HG03097 (cell line): ENCODE measurements at regions not wholly inside any gene's neighbourhood (a gene's known extent, or its start where the extent isn't known, plus 50 kb on each side); places are given as distances from the start of the nearest gene placed in this dataset.
A peak's percentile ranks its signal among the peaks of the same experiment; 100 is the strongest.

Experiments used
- ATAC-seq: cut with Tn5 transposase; IDR thresholded peaks from one replicate; pipeline ENCODE4 v1.9.1; 2021; ENCODE audit not compliant: unreplicated experiment, low FRiP score

DNA sequence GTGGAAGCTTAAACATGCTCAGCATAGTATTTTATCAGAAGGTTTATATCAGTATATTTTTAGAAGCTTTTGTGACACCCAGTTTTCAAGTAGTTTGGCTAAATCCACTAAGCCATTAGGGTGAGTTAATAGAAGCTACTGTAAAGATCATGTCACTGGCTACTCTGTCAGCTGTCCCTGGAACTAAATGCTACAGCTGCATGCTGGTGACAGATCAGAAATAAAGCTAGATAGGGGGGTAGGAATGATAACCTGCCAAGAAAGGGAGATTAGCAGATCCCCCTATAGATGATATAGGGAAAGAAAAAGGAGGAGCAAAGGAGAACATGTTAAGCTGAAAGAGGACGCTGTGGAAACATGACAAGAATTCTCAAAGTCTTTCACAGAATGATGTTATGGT, 363.2 kb downstream of the QKI start:
- no peak for ATAC-seq

GRCh38 chr6:163776906-163777686, 362.6 kb downstream of the QKI start:
- ATAC-seq, result no peak

GRCh38 chr6:163776196-163776905, 361.8 kb downstream of the QKI start:
- no peak for ATAC-seq

GRCh38 chr6:163775313-163775712, 360.8 kb downstream of the QKI start:
- no peak for ATAC-seq

DNA sequence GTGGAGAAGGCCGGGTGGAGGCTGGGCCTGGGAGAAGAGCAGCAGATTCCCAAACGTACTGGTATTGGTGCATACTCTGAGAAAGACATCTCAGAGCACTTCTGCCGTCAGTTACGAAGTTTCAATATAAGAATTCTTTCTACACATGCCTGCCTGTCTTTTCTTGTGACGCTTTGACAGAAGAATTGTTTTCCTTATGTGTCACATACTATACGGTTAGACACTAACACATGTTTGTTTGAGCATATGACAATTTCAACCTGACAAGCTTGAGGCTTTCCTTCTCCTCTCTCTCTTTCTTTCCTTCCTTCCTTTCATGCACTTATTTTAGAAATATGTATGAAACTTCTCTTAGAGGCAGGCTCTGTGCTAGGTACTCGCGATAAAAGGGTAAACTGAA, 360.0 kb downstream of the QKI start:
- ATAC-seq, result no peak

DNA sequence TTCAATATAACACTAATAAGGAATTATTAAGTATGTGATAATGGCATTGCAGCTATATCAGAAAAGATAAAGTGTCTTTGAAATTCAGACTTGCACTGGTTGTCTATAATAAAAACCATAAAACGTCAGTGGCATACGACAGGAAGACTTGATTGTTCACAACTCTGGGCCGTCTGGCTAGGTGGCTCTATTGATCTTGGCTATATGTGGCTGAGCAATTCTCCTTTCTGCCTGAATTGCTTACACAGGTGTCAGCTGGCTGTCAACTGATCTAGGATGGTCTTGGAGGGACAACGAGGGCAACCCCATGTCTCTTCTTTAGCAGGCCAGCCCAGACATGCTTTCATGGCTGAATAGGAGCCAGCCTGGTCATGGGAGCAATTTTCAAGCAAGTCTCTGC, 359.1 kb downstream of the QKI start:
- no peak for ATAC-seq

- ATAC-seq, result no peak
Measured at GRCh38 chr6:163772701-163773100, 358.2 kb downstream of the QKI start.

GRCh38 chr6:163771180-163771579, 356.7 kb downstream of the QKI start:
- no peak for ATAC-seq

- no peak for ATAC-seq
Measured at GRCh38 chr6:163768905-163769304, 354.4 kb downstream of the QKI start.

- no peak for ATAC-seq
Measured at GRCh38 chr6:163766936-163767335, 352.4 kb downstream of the QKI start.

- no peak for ATAC-seq
Measured at GRCh38 chr6:163765335-163765734, 350.8 kb downstream of the QKI start.

- ATAC-seq, result no peak
Measured at GRCh38 chr6:163764565-163764964, 350.0 kb downstream of the QKI start.

DNA sequence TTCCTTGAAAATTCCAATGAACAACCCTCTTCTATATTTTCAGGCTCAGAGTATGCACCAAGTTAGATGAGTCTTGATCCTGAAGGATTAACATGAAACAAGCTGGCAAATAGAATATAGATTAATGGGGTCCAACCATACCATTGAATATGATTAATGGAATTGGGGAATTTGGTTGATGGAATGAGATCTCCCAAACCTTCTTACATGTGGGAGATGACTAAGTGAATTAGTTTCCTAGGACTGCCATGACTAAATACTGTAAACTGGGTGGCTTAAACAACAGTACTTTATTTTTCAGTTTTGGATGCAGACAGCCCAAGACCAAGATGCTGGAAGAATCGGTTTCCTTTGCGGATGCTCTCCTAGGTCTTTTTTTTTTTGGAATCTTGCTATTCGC, 347.0 kb downstream of the QKI start:
- no peak for ATAC-seq

- ATAC-seq, result no peak
Measured at GRCh38 chr6:163760860-163761259, 346.3 kb downstream of the QKI start.

- no peak for ATAC-seq
Measured at GRCh38 chr6:163759542-163759941, 345.0 kb downstream of the QKI start.

DNA sequence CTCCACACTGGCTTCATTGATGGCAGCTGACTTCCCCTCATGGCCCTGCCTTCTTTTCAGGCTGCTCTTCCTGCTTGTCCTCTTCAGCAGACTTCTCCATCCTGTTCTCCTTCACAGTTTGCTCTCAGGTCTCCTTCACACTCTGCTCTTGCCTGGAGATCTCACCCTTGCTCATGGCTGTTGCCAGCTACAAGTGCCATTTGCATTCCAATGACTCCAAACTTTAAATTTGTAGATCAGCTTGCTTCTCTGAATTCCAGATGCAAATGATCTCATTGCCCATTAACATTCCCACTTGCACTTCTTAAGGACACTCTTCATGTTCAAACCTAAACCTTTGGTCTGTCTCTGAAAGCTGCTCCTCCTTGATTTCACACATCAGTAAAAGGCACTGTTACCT, 343.0 kb downstream of the QKI start:
- ATAC-seq, result no peak

- peak; percentile 100 for ATAC-seq
Measured at GRCh38 chr6:163756079-163756478, 341.6 kb downstream of the QKI start.

- ATAC-seq, result no peak
Measured at GRCh38 chr6:163754866-163755265, 340.3 kb downstream of the QKI start.

DNA sequence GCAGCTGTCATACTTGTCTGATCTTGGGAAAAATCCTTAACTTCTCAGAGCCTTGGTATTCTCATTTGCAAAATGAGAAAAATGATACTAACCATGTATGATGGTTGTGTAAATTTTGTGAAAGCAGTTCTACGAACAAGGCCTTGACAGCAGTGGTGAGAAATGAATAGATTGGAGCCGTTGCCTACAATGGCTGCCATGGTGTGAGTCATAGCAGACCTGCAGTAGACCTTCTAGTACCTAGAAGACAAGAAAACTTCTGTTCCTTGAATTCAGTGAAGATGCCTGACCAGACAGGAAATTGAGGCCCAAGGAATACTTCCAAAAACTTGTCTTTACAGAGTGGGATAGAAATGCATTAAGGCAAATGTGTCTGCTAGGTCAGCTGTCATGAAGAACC, 338.9 kb downstream of the QKI start:
- no peak for ATAC-seq

DNA sequence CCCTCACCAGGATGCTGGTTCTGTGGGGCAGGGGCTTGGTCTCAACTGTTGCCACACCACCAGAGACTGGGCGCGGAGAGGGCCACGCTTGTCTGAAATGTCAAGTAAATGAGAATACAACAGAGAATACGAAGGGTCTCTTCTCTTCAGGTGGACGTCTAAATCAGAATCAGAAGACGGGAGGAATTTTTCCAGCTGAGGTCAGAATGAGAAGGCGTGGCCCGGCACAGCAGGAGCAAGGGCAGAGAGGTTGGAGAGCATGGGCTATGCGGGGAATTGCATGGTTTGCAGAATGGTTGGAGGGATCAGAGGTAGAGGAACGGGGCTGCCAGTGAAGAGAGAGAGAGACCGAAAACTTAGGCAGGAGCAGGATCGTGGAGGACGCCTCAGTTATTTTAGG, 337.9 kb downstream of the QKI start:
- no peak for ATAC-seq

DNA sequence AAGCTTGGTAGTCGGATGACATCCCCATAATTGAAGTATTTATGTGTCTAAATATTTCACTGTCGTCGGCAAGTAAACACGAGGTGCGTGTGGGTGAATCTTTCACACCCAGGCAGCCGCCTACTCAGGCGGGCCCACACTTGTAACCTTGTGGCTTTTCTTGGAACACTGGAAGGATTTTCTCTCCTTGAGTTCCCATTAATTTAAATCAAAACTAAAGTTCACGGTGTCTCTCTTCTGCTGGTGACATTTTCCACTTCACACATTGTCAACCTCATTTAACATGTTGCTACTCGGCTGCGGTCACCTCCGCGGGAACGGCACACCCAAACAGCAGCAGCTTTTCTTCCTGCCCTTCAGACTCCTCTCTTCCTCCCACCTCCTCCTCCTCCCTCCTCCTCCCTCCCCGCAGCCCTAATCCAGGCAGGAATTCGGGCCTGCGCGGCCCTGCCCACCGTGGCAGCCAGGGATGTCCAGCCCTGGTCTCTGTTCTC, 336.6 kb downstream of the QKI start:
- no peak for ATAC-seq

- no peak for ATAC-seq
Measured at GRCh38 chr6:163750431-163751031, 336.0 kb downstream of the QKI start.
